SU-DHL-6 (cell line): ENCODE measurements at regions not wholly inside any gene's neighbourhood (a gene's known extent, or its start where the extent isn't known, plus 50 kb on each side); places are given as distances from the start of the nearest gene placed in this dataset.
"Not testable (repeated sequence)": the region's sequence is repeated elsewhere in the genome, so short reads cannot be mapped to it uniquely, and the experiment has no call there.

Source experiments
- H2AFZ ChIP-seq: fragments of 200-600 bp; sonication (generic); 2 replicates; pipeline ENCODE4 v1.6.1; 2014; ENCODE audit warnings: low read depth, mild to moderate bottlenecking, moderate library complexity, mixed read lengths, antibody characterized with exemption, low read length; ENCODE audit not compliant: severe bottlenecking
- H3F3A ChIP-seq: fragments of 200-600 bp; shearing (Covaris generic); 2 replicates; pipeline ENCODE4 v1.6.0; 2016; ENCODE audit warnings: antibody characterized with exemption, mild to moderate bottlenecking; ENCODE audit not compliant: insufficient read depth
- H3K27ac ChIP-seq: fragments of 200-600 bp; sonication (generic); 2 replicates; pipeline ENCODE4 v1.5.1; 2016; ENCODE audit warnings: low read depth, mild to moderate bottlenecking, low read length, moderate library complexity, mixed read lengths
- H3K27me3 ChIP-seq: fragments of 200-600 bp; sonication (generic), shearing (Covaris generic); 2 replicates; pipeline ENCODE4 v1.6.0; 2014; ENCODE audit warnings: mild to moderate bottlenecking, low read length
- H3K36me3 ChIP-seq: fragments of 200-600 bp; sonication (generic); 2 replicates; pipeline ENCODE4 v1.6.1; 2014; ENCODE audit warnings: mild to moderate bottlenecking, low read length, mixed read lengths
- H3K4me2 ChIP-seq: fragments of 300-600, 200-600 bp; shearing (Covaris generic), sonication (generic); 2 replicates; pipeline ENCODE4 v1.6.0; 2014; ENCODE audit warnings: low read length, low read depth, mild to moderate bottlenecking; ENCODE audit not compliant: poor library complexity, severe bottlenecking
- H3K4me3 ChIP-seq: fragments of 200-600 bp; sonication (generic); 2 replicates; pipeline ENCODE4 v1.5.1; 2014; ENCODE audit warnings: antibody characterized with exemption, low read length, mild to moderate bottlenecking, mixed read lengths; ENCODE audit not compliant: insufficient read depth, poor library complexity, severe bottlenecking
- H3K79me2 ChIP-seq: fragments of 200-600 bp; sonication (generic); 2 replicates; pipeline ENCODE4 v1.6.1; 2014; ENCODE audit warnings: mild to moderate bottlenecking, low read length, moderate library complexity; ENCODE audit not compliant: insufficient read depth
- H3K9ac ChIP-seq: fragments of 200-600 bp; sonication (generic); 2 replicates; pipeline ENCODE4 v1.7.0; 2014; ENCODE audit warnings: mild to moderate bottlenecking, low read length
- H3K9me2 ChIP-seq: fragments of 200-600 bp; sonication (generic); replicated peaks from 2 replicates; pipeline ENCODE4 v1.6.1; 2014; ENCODE audit warnings: low read length; ENCODE audit not compliant: insufficient read depth
- H3K9me3 ChIP-seq: fragments of 200-600 bp; sonication (generic); 2 replicates; pipeline ENCODE4 v1.6.1; 2014; ENCODE audit warnings: low read length, mixed read lengths; ENCODE audit not compliant: insufficient read depth
- H4K20me1 ChIP-seq: fragments of 200-600 bp; sonication (generic); 2 replicates; pipeline ENCODE4 v1.6.1; 2014; ENCODE audit warnings: low read depth, mild to moderate bottlenecking, antibody characterized with exemption, low read length, moderate library complexity, mixed read lengths
- EZH2phosphoT487 ChIP-seq: fragments of 200-600 bp; sonication (generic), shearing (Covaris generic); conservative IDR thresholded peaks from 2 replicates; pipeline ENCODE4 v1.6.1; 2018; ENCODE audit warnings: mild to moderate bottlenecking, antibody characterized with exemption, low read length, moderate library complexity, mixed read lengths
- TF ChIP-seq, protein P1 (sequence below): fragments of 200-600 bp; sonication (generic); IDR thresholded peaks from one replicate; pipeline ENCODE4 v1.5.1; 2017; ENCODE audit warnings: antibody characterized with exemption, mild to moderate bottlenecking, low read length, moderate library complexity; ENCODE audit not compliant: insufficient read depth, poor library complexity, severe bottlenecking

DNA sequence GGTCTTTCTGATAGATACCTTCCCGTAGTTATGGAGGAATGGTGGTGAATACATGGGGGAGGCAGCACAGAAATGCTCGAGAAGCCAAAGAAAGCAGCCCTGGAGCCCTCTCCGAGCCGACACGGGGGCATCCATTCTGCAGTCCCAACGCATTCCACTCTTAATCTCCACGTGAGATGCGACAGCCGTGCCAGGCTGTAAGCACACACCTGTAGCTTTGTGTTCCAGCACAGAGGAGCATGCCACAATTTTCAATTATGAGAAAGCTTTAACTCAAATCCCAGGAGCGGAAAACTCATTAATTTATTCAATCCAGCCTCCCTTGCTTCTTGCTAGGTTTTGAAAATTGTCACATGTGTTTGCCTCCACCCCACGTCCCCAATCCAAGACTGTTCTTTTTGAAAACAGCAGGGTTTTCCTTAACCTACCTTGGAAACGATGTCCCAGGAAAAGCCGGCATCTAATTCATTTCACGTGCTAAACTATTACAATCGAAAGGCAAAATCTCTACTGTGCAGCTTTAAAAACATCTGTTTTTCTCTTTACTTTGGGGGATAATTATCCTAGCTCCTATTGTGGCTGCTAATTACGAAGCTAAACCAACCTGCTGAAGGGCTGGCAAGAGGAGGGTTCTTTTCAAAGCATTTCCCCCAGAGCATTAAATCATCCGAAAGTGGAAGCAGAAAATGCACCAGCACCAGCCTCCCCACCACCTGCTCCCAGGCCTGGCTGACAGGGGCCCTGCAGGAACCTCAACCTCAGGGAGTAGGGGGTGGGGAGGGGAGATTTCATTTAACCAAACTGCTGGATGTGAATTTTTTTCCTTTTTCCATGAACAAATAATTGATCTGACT is 56.0 kb upstream of the CHST15 start:
- no peaks in the 10 kb centered on the region for H3K79me2 ChIP-seq
- H4K20me1 ChIP-seq: no peaks in the 10 kb centered on the region
- H3K36me3 ChIP-seq: no peaks in the 10 kb centered on the region
- H3K4me2 ChIP-seq: no peak overlapping the region
- H3K9me2 ChIP-seq: no peaks in the 10 kb centered on the region
- H2AFZ ChIP-seq: no peak overlapping the region
- H3K27ac ChIP-seq: no peak overlapping the region
- no peak overlapping the region for H3K9ac ChIP-seq
- H3K27me3 ChIP-seq: no peaks in the 10 kb centered on the region
- no peaks in the 10 kb centered on the region for H3K9me3 ChIP-seq
- H3K4me3 ChIP-seq: no peak overlapping the region
- H3F3A ChIP-seq: no peaks in the 10 kb centered on the region
- no peak for TF ChIP-seq EZH2phosphoT487
- TF ChIP-seq, protein P1, sequence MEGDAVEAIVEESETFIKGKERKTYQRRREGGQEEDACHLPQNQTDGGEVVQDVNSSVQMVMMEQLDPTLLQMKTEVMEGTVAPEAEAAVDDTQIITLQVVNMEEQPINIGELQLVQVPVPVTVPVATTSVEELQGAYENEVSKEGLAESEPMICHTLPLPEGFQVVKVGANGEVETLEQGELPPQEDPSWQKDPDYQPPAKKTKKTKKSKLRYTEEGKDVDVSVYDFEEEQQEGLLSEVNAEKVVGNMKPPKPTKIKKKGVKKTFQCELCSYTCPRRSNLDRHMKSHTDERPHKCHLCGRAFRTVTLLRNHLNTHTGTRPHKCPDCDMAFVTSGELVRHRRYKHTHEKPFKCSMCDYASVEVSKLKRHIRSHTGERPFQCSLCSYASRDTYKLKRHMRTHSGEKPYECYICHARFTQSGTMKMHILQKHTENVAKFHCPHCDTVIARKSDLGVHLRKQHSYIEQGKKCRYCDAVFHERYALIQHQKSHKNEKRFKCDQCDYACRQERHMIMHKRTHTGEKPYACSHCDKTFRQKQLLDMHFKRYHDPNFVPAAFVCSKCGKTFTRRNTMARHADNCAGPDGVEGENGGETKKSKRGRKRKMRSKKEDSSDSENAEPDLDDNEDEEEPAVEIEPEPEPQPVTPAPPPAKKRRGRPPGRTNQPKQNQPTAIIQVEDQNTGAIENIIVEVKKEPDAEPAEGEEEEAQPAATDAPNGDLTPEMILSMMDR: no peak

DNA sequence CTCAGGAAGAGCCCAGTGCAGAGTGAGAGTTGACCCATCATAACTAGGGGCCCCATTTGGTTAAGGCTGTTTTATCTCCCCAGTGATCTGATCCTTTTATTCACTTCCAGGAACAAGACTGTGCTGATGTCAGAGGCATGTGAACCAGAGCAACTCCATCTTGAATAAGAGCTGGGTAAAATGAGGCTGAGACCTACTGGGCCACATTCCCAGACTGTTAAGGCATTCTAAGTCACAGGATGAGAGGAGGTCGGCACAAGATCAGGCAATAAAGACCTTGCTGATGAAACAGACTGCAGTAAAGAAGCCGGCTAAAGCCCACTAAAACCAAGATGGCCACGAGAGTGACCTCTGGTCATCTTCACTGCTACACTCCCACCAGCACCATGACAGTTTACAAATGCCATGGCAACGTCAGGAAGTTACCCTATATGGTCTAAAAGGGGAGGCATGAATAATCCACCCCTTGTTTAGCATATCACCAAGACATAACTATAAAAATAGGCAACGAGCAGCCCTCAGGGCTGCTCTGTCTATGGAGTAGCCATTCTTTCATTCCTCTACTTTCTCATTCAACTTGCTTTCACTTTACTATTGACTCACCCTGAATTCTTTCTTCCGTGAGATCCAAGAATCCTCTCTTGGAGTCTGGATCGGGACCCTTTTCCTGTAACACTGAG is 55.3 kb upstream of the CHST15 start:
- not testable (repeated sequence) for H4K20me1 ChIP-seq, H3K9me2 ChIP-seq, H3K79me2 ChIP-seq, H3K9ac ChIP-seq, H3K9me3 ChIP-seq, H3K36me3 ChIP-seq, H3K4me2 ChIP-seq, H2AFZ ChIP-seq, H3F3A ChIP-seq, H3K27ac ChIP-seq, H3K4me3 ChIP-seq, H3K27me3 ChIP-seq

DNA sequence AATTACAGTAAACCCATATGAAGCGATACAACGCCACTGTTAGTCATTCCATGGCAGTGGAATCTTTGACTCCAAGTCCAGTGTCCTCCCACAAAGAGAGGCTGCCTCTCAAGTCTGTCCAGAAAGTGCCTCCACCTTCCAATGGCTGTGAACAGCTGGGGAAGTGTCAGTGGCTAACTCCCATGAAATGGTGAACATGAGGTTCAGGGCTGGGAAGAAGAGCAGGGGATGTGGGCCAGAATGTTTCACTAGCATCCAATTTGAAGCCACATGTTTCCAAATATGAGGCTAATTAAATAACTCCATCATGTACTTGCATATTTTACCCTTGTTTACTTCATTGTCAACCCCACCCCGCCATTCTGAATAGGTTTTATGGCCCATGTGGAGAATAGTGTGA is 53.1 kb upstream of the CHST15 start:
- TF ChIP-seq EZH2phosphoT487: no peak
- TF ChIP-seq, protein P1: no peak
- no peaks in the 10 kb centered on the region for H3K79me2 ChIP-seq
- H3K4me3 ChIP-seq: no peak overlapping the region
- H2AFZ ChIP-seq: no peak overlapping the region
- no peaks in the 10 kb centered on the region for H4K20me1 ChIP-seq
- H3K4me2 ChIP-seq: no peak overlapping the region
- no peaks in the 10 kb centered on the region for H3F3A ChIP-seq
- H3K36me3 ChIP-seq: no peaks in the 10 kb centered on the region
- no peak overlapping the region for H3K27ac ChIP-seq
- H3K27me3 ChIP-seq: no peaks in the 10 kb centered on the region
- no peaks in the 10 kb centered on the region for H3K9me2 ChIP-seq
- H3K9ac ChIP-seq: no peak overlapping the region
- H3K9me3 ChIP-seq: no peaks in the 10 kb centered on the region
